ENCODE measurements at regions not wholly inside any gene's neighbourhood (a gene's known extent, or its start where the extent isn't known, plus 50 kb on each side); places are given as distances from the start of the nearest gene placed in this dataset.

DNA sequence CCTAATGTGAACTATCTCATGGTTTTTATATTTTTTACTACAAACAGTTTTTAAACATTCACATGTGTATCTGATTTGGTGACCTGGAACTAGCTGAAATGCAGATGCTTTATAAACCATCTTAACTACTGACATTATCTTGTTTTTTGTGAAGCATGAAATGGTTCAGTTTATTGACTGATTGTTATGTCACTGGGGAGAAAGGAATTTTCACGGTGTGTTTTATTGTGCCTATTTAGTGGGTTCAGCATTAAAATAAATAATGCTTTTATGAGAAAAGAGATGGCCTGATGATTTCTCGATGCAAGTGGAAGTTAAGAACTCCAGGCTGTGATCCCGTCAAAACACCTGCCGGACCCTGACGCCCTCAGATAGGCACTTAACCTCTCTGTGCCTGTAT, 79.9 kb upstream of the KIF26B start:
- ChIA-PET CTCF (no interaction called here), POLR2A (no interaction called here)
- Histone ChIP-seq H3K9me3 (ENCODE audit: control insufficient read depth, insufficient read depth, low read depth, low read length) (no peaks in the 10 kb centered on the region), H3K36me3 (ENCODE audit: control insufficient read depth, insufficient read depth, low read length) (no peaks in the 10 kb centered on the region), H3K4me3 (ENCODE audit: low read depth in 2 of 2, low read length in 2 of 2) (no peak overlapping the region), H3K4me1 (ENCODE audit: control insufficient read depth, insufficient read depth, low read length) (no peaks in the 10 kb centered on the region), H3K27ac (ENCODE audit: low read length) (no peak overlapping the region), H3K27me3 (ENCODE audit: control insufficient read depth, insufficient read depth, low read length) (no peaks in the 10 kb centered on the region)
- BruUV-seq (replicated peaks): no TSS peak
- intact Hi-C loops (cut with micrococcal nuclease; ENCODE audit: unreplicated experiment) (loop anchor here (5.0 kb wide), 1 partner anchor 77 kb away; the partner anchor contains the start of gene KIF26B), in situ Hi-C loops (cut with HindIII; ENCODE audit: low pct_unique_long_range_greater_than_20kb, low sequenced_read_pairs) (no loop called here)
- TF ChIP-seq POLR2AphosphoS5 (IDR thresholded peaks at IDR 0.05; ENCODE audit: low read depth, low read length): no peak
- TF ChIP-seq SIN3A (IDR thresholded peaks at IDR 0.05; ENCODE audit: borderline replicate concordance, insufficient read depth, low read depth, low read length): no peak
- TF ChIP-seq, protein P1, sequence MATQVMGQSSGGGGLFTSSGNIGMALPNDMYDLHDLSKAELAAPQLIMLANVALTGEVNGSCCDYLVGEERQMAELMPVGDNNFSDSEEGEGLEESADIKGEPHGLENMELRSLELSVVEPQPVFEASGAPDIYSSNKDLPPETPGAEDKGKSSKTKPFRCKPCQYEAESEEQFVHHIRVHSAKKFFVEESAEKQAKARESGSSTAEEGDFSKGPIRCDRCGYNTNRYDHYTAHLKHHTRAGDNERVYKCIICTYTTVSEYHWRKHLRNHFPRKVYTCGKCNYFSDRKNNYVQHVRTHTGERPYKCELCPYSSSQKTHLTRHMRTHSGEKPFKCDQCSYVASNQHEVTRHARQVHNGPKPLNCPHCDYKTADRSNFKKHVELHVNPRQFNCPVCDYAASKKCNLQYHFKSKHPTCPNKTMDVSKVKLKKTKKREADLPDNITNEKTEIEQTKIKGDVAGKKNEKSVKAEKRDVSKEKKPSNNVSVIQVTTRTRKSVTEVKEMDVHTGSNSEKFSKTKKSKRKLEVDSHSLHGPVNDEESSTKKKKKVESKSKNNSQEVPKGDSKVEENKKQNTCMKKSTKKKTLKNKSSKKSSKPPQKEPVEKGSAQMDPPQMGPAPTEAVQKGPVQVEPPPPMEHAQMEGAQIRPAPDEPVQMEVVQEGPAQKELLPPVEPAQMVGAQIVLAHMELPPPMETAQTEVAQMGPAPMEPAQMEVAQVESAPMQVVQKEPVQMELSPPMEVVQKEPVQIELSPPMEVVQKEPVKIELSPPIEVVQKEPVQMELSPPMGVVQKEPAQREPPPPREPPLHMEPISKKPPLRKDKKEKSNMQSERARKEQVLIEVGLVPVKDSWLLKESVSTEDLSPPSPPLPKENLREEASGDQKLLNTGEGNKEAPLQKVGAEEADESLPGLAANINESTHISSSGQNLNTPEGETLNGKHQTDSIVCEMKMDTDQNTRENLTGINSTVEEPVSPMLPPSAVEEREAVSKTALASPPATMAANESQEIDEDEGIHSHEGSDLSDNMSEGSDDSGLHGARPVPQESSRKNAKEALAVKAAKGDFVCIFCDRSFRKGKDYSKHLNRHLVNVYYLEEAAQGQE (IDR thresholded peaks at IDR 0.05; ENCODE audit: insufficient read depth in 1 of 2, low read depth in 2 of 2, low read length in 1 of 2): no peak
- TF ChIP-seq, protein P2, sequence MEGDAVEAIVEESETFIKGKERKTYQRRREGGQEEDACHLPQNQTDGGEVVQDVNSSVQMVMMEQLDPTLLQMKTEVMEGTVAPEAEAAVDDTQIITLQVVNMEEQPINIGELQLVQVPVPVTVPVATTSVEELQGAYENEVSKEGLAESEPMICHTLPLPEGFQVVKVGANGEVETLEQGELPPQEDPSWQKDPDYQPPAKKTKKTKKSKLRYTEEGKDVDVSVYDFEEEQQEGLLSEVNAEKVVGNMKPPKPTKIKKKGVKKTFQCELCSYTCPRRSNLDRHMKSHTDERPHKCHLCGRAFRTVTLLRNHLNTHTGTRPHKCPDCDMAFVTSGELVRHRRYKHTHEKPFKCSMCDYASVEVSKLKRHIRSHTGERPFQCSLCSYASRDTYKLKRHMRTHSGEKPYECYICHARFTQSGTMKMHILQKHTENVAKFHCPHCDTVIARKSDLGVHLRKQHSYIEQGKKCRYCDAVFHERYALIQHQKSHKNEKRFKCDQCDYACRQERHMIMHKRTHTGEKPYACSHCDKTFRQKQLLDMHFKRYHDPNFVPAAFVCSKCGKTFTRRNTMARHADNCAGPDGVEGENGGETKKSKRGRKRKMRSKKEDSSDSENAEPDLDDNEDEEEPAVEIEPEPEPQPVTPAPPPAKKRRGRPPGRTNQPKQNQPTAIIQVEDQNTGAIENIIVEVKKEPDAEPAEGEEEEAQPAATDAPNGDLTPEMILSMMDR (IDR thresholded peaks at IDR 0.05): no peak
- no peak for TF ChIP-seq TCF7L2 (IDR thresholded peaks at IDR 0.05; ENCODE audit: low read depth, low read length)
- DNase-seq (ENCODE audit: low read depth, low spot score) (no peak), ATAC-seq (no peak)

DNA sequence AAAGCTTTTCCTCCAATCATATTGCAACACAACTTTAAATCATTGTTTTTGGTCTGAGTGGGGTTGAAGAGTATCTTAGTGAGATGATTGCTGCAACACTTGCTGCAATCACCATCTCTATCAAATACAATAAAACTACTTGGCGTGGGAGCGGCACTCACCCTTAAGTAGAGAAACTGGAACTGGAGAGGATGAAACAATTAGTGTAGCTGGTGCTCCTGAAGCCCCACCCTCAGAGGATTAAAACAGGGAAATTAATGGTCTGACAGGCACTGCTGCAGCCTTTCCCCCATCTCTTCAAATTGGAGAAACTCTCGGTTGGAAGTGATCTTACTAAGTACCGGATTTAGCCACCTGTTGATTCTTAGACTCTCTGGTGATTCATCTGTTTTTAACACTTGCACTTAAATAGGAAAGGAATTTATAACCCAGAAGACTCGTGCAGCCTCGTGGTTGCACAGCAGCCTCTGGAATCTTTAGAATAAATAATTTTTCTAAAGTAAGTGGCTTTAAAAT, 80.5 kb upstream of the KIF26B start:
- no peak overlapping the region for H3K27ac ChIP-seq (ENCODE audit: low read length)
- no peaks in the 10 kb centered on the region for H3K27me3 ChIP-seq (ENCODE audit: control insufficient read depth, insufficient read depth, low read length)
- no peak for TF ChIP-seq SIN3A (IDR thresholded peaks at IDR 0.05; ENCODE audit: borderline replicate concordance, insufficient read depth, low read depth, low read length)
- TF ChIP-seq, protein P2 (IDR thresholded peaks at IDR 0.05): no peak
- no peak for TF ChIP-seq POLR2AphosphoS5 (IDR thresholded peaks at IDR 0.05; ENCODE audit: low read depth, low read length)
- TF ChIP-seq, protein P1 (IDR thresholded peaks at IDR 0.05; ENCODE audit: insufficient read depth in 1 of 2, low read depth in 2 of 2, low read length in 1 of 2): no peak
- no peak for TF ChIP-seq TCF7L2 (IDR thresholded peaks at IDR 0.05; ENCODE audit: low read depth, low read length)
- no TSS peak for BruUV-seq (replicated peaks)
- ATAC-seq: no peak
- CTCF ChIA-PET: no interaction called here
- no peak overlapping the region for H3K4me3 ChIP-seq (ENCODE audit: low read depth in 2 of 2, low read length in 2 of 2)
- no peaks in the 10 kb centered on the region for H3K4me1 ChIP-seq (ENCODE audit: control insufficient read depth, insufficient read depth, low read length)
- DNase-seq (ENCODE audit: low read depth, low spot score): no peak
- H3K36me3 ChIP-seq (ENCODE audit: control insufficient read depth, insufficient read depth, low read length): no peaks in the 10 kb centered on the region
- no peaks in the 10 kb centered on the region for H3K9me3 ChIP-seq (ENCODE audit: control insufficient read depth, insufficient read depth, low read depth, low read length)
- intact Hi-C loops (cut with micrococcal nuclease; ENCODE audit: unreplicated experiment): no loop called here
- POLR2A ChIA-PET: no interaction called here
- in situ Hi-C loops (cut with HindIII; ENCODE audit: low pct_unique_long_range_greater_than_20kb, low sequenced_read_pairs): no loop called here
